DMS79 (cell line): ENCODE measurements at regions not wholly inside any gene's neighbourhood (a gene's known extent, or its start where the extent isn't known, plus 50 kb on each side); places are given as distances from the start of the nearest gene placed in this dataset.
"Not testable (repeated sequence)": the region's sequence is repeated elsewhere in the genome, so short reads cannot be mapped to it uniquely, and the experiment has no call there.

Experiments
- DNase-seq: peaks from one replicate; lab custom pipeline; 2025; lab: John Stamatoyannopoulos, UW

GRCh38 chr11:22920939-22921565, 60.8 kb upstream of the CCDC179 start:
- DNase-seq, result peak; percentile 12

- DNase-seq, result no peak
These were observed 62.4 kb upstream of the CCDC179 start for GRCh38 chr11:22922672-22923071.

- no peak for DNase-seq
These were observed 63.3 kb upstream of the CCDC179 start for GRCh38 chr11:22923561-22923960.

GRCh38 chr11:22926341-22926740, 66.1 kb upstream of the CCDC179 start:
- DNase-seq, result no peak

GRCh38 chr11:22927793-22928192, 67.5 kb upstream of the CCDC179 start:
- no peak for DNase-seq

- no peak for DNase-seq
These were observed 68.1 kb upstream of the CCDC179 start for GRCh38 chr11:22928207-22928917.

- no peak for DNase-seq
These were observed 70.7 kb upstream of the CCDC179 start for GRCh38 chr11:22930816-22931594.

- no peak for DNase-seq
These were observed 78.4 kb upstream of the CCDC179 start for GRCh38 chr11:22938691-22939090.

GRCh38 chr11:22941544-22941943, 81.3 kb upstream of the CCDC179 start:
- not testable (repeated sequence) for DNase-seq

- peak; percentile 98 for DNase-seq
These were observed 97.5 kb upstream of the CCDC179 start for GRCh38 chr11:22957786-22958185.

GRCh38 chr11:22974251-22974650, 114.0 kb upstream of the CCDC179 start:
- DNase-seq, result no peak

- no peak for DNase-seq
These were observed 115.9 kb upstream of the CCDC179 start for GRCh38 chr11:22976146-22976545.

GRCh38 chr11:22982903-22983302, 122.6 kb upstream of the CCDC179 start:
- DNase-seq, result no peak

- no peak for DNase-seq
These were observed 123.8 kb upstream of the CCDC179 start for GRCh38 chr11:22984045-22984444.

- no peak for DNase-seq
These were observed 129.1 kb upstream of the CCDC179 start for GRCh38 chr11:22989371-22989770.

- no peak for DNase-seq
These were observed 130.9 kb upstream of the CCDC179 start for GRCh38 chr11:22991196-22991595.

- DNase-seq, result no peak
These were observed 146.5 kb upstream of the CCDC179 start for GRCh38 chr11:23006730-23007129.

GRCh38 chr11:23010790-23011335, 150.6 kb upstream of the CCDC179 start:
- DNase-seq, result no peak

- DNase-seq, result no peak
These were observed 152.7 kb upstream of the CCDC179 start for GRCh38 chr11:23012930-23013329.

- DNase-seq, result no peak
These were observed 153.2 kb upstream of the CCDC179 start for GRCh38 chr11:23013509-23013908.

GRCh38 chr11:23021287-23021863, 161.1 kb upstream of the CCDC179 start:
- DNase-seq, result no peak

- no peak for DNase-seq
These were observed 162.6 kb upstream of the CCDC179 start for GRCh38 chr11:23022854-23023253.
